Lower lobe of right lung (tissue), 2 donors: ENCODE measurements at regions not wholly inside any gene's neighbourhood (a gene's known extent, or its start where the extent isn't known, plus 50 kb on each side); places are given as distances from the start of the nearest gene placed in this dataset.
A peak's percentile ranks its signal among the peaks of the same experiment; 100 is the strongest.

Experiments used
- ATAC-seq, 2 donors: fragments of 200-7000 bp; cut with Tn5 transposase; one replicate each; pipeline ENCODE4 v1.9.1; 2020 to 2022; ENCODE audit warnings: mild to moderate bottlenecking in 2 of 2, moderate library complexity in 2 of 2
- DNase-seq: peaks from one replicate; pipeline ENCODE4 v3.0.0-alpha.2; 2020
- H3K27ac ChIP-seq: fragments of 200-600 bp; one replicate; pipeline ENCODE4 v1.8.0; 2022
- H3K27me3 ChIP-seq: fragments of 200-600 bp; one replicate; pipeline ENCODE4 v1.8.0; 2022; ENCODE audit warnings: low read depth
- H3K36me3 ChIP-seq: fragments of 200-600 bp; one replicate; pipeline ENCODE4 v1.8.0; 2022; ENCODE audit warnings: mild to moderate bottlenecking
- H3K4me1 ChIP-seq: fragments of 200-600 bp; one replicate; pipeline ENCODE4 v1.8.0; 2022
- H3K4me3 ChIP-seq: fragments of 200-600 bp; one replicate; pipeline ENCODE4 v1.8.0; 2022; ENCODE audit warnings: mild to moderate bottlenecking
- H3K9me3 ChIP-seq: fragments of 200-600 bp; one replicate; pipeline ENCODE4 v1.8.0; 2022
- CTCF ChIP-seq: fragments of 200-600 bp; IDR thresholded peaks from one replicate; pipeline ENCODE4 v1.8.0; 2022; ENCODE audit warnings: antibody characterized with exemption, mild to moderate bottlenecking
- intact Hi-C: fragments of 100-400 bp; cut with DNase I; formaldehyde crosslinking; loops from one replicate; pipeline ENCODE4 v1.11.0; 2022
- donor health status: DM: no; HTN: yes; CAD: no; lungs with severe emphysema.

GRCh38 chr7:116392806-116393205 is 106.7 kb upstream of the CAV2 start:
- DNase-seq: no peak
- Histone ChIP-seq H3K27me3 (no peaks in the 10 kb centered on the region), H3K36me3 (no peaks in the 10 kb centered on the region), H3K9me3 (no peaks in the 10 kb centered on the region), H3K27ac (no peak overlapping the region), H3K4me1 (peaks cover 17% of the 10 kb centered on the region), H3K4me3 (no peak overlapping the region)
- intact Hi-C loops: no loop called here
- ATAC-seq: no peak
- no peak for TF ChIP-seq CTCF

GRCh38 chr7:116393654-116394053 is 105.9 kb upstream of the CAV2 start:
- no peak for DNase-seq

DNA sequence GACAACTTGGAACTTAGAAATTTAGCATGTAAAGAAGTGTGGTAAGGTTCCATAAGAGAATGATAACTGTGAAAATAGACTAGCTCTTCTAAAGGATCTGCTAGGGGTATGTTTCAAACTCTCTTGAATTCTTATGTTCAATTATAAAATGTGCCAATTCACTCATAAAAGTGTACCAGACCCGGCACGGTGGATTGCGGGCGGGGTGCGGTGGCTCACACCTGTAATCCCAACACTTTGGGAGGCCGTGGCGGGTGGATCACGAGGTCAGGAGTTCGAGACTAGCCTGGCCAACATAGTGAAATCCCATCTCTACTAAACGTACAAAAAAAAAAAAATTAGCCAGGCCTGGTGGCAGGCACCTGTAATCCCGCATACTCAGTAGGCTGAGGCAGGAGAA is 105.4 kb upstream of the CAV2 start:
- peaks cover 17% of the 10 kb centered on the region for H3K4me1 ChIP-seq
- H3K4me3 ChIP-seq: no peak overlapping the region
- intact Hi-C loops: no loop called here
- H3K36me3 ChIP-seq: no peaks in the 10 kb centered on the region
- ATAC-seq: no peak
- DNase-seq: no peak
- TF ChIP-seq CTCF: no peak
- no peaks in the 10 kb centered on the region for H3K27me3 ChIP-seq
- H3K27ac ChIP-seq: peak overlapping the region; percentile 13
- no peaks in the 10 kb centered on the region for H3K9me3 ChIP-seq

More at GRCh38 chr7:116393654-116394053, 105.9 kb upstream of the CAV2 start:
- no peak for TF ChIP-seq CTCF
- Histone ChIP-seq H3K27ac (peak overlapping the region; percentile 13), H3K9me3 (no peaks in the 10 kb centered on the region), H3K4me3 (no peak overlapping the region), H3K36me3 (no peaks in the 10 kb centered on the region), H3K4me1 (peaks cover 17% of the 10 kb centered on the region), H3K27me3 (no peaks in the 10 kb centered on the region)
- ATAC-seq: peak; percentile 29 to 37
- intact Hi-C loops: no loop called here

- TF ChIP-seq CTCF: no peak
- no peaks in the 10 kb centered on the region for H3K9me3 ChIP-seq
- H3K27me3 ChIP-seq: no peaks in the 10 kb centered on the region
- peaks cover 17% of the 10 kb centered on the region for H3K4me1 ChIP-seq
- no peaks in the 10 kb centered on the region for H3K36me3 ChIP-seq
- DNase-seq (no peak), ATAC-seq (peak in 1 of 2 donors; percentile 73)
- no peak overlapping the region for H3K4me3 ChIP-seq
- intact Hi-C loops: no loop called here
- H3K27ac ChIP-seq: peak overlapping the region; percentile 3
These were observed 104.3 kb upstream of the CAV2 start for GRCh38 chr7:116395141-116395791.

- Histone ChIP-seq H3K27me3 (no peaks in the 10 kb centered on the region), H3K4me1 (peaks cover 17% of the 10 kb centered on the region), H3K9me3 (no peaks in the 10 kb centered on the region), H3K27ac (no peak overlapping the region), H3K4me3 (no peak overlapping the region), H3K36me3 (no peaks in the 10 kb centered on the region)
- intact Hi-C loops: no loop called here
- no peak for DNase-seq
- ATAC-seq: no peak
- TF ChIP-seq CTCF: no peak
These were observed 100.9 kb upstream of the CAV2 start for GRCh38 chr7:116398672-116399071.
